GM12878 (cell line): ENCODE measurements at regions not wholly inside any gene's neighbourhood (a gene's known extent, or its start where the extent isn't known, plus 50 kb on each side); places are given as distances from the start of the nearest gene placed in this dataset.
A peak's percentile ranks its signal among the peaks of the same experiment; 100 is the strongest.

Experiments used
- ATAC-seq: fragments of 200-7000 bp; cut with Tn5 transposase; 3 replicates; pipeline ENCODE4 v1.9.1; 2020; ENCODE audit warnings: mild to moderate bottlenecking, moderate library complexity
- BruUV-seq: library from RNA; stranded (reverse); fragments of 400-500 nt; replicated peaks from 2 replicates; lab custom pipeline; 2021; lab: Mats Ljungman, UMichigan
- CTCF ChIA-PET: fragments of 300-600 bp; sonication (Branson Sonifier 250); formaldehyde crosslinking; extraction: SDS; loops from one replicate; lab custom pipeline; 2021; ENCODE audit warnings: inconsistent platforms; lab: Yijun Ruan, JAX
- POLR2A ChIA-PET: fragments of 350-600 bp; formaldehyde crosslinking; extraction: SDS; loops from one replicate; lab custom pipeline; 2021; ENCODE audit warnings: inconsistent platforms; lab: Charles Lee
- RAD21 ChIA-PET: fragments of 300-600 bp; sonication (Branson Sonifier 250); formaldehyde crosslinking; loops from one replicate; lab custom pipeline; 2023; ENCODE audit warnings: antibody characterized with exemption; ENCODE audit not compliant: unreplicated experiment; lab: Charles Lee
- SMC1A ChIA-PET: fragments of 300-600 bp; sonication (Branson Sonifier 250); formaldehyde crosslinking; loops from one replicate; lab custom pipeline; 2023; ENCODE audit not compliant: unreplicated experiment, uncharacterized antibody; lab: Charles Lee
- DNase-seq: peaks from one replicate; pipeline ENCODE4 v3.0.0-alpha.2; 2011; ENCODE audit warnings: low read depth, low spot score
- FAIRE-seq: peaks from 3 replicates; lab custom pipeline; 2011; peaks lifted over from hg19 to GRCh38; lab: Jason Lieb, UNC
- H2AFZ ChIP-seq: 2 replicates; pipeline ENCODE4 v1.6.0; 2011; ENCODE audit warnings: low read depth, low read length, control low read depth; ENCODE audit not compliant: control insufficient read depth
- H3K27ac ChIP-seq: 2 replicates; pipeline ENCODE4 v1.5.1; 2011; ENCODE audit warnings: control low read depth; ENCODE audit not compliant: control insufficient read depth, insufficient read depth
- H3K27me3 ChIP-seq, 2 experiments: replicated peaks in 1 of 2; 2 replicates each; pipeline versions ENCODE4 v1.6.0 to v1.6.1; 2011; ENCODE audit warnings: low read length in 1 of 2; ENCODE audit not compliant: control insufficient read depth in 2 of 2, insufficient read depth in 2 of 2
- H3K36me3 ChIP-seq, 2 experiments: 2 replicates each; pipeline ENCODE4 v1.5.1; 2011; ENCODE audit warnings: low read length in 1 of 2; ENCODE audit not compliant: control insufficient read depth in 2 of 2, insufficient read depth in 2 of 2
- H3K4me1 ChIP-seq: 2 replicates; pipeline ENCODE4 v1.6.1; 2011; ENCODE audit warnings: mild to moderate bottlenecking, low read length, moderate library complexity, mixed read lengths; ENCODE audit not compliant: control insufficient read depth, insufficient read depth
- H3K4me2 ChIP-seq: 2 replicates; pipeline ENCODE4 v1.6.0; 2011; ENCODE audit warnings: control low read depth; ENCODE audit not compliant: control insufficient read depth, insufficient read depth
- H3K4me3 ChIP-seq: fragments of 200-600 bp; sonication (generic); 2 replicates; pipeline ENCODE4 v1.5.1; 2016
- H3K79me2 ChIP-seq: 2 replicates; pipeline ENCODE4 v1.6.0; 2011; ENCODE audit warnings: low read length; ENCODE audit not compliant: control insufficient read depth, insufficient read depth
- H3K9ac ChIP-seq: 2 replicates; pipeline ENCODE4 v1.8.0; 2011; ENCODE audit warnings: low read length, control low read depth, mixed read lengths; ENCODE audit not compliant: control insufficient read depth, insufficient read depth
- H3K9me3 ChIP-seq: replicated peaks from 3 replicates; pipeline ENCODE4 v1.5.1; 2011; ENCODE audit warnings: mild to moderate bottlenecking, low read length; ENCODE audit not compliant: control insufficient read depth, insufficient read depth
- H4K20me1 ChIP-seq: 2 replicates; pipeline ENCODE4 v1.6.0; 2011; ENCODE audit not compliant: control insufficient read depth, insufficient read depth
- CBX5 ChIP-seq: sonication (generic); IDR thresholded peaks from 2 replicates; pipeline ENCODE4 v1.6.1; 2016; ENCODE audit warnings: low read depth, moderate library complexity, mild to moderate bottlenecking, inconsistent platforms
- CREB1 ChIP-seq: IDR thresholded peaks from 2 replicates; pipeline ENCODE4 v1.6.1; 2012; ENCODE audit warnings: low read depth, mild to moderate bottlenecking, inconsistent platforms
- GATAD2B ChIP-seq: fragments of 450-650 bp; conservative IDR thresholded peaks from 2 replicates; pipeline ENCODE4 v1.6.1; 2017; ENCODE audit warnings: low read depth, mild to moderate bottlenecking, moderate library complexity
- HCFC1 ChIP-seq: fragments of 150-350 bp; IDR thresholded peaks from 2 replicates; pipeline ENCODE4 v1.6.1; 2014; ENCODE audit warnings: low read length
- HSF1 ChIP-seq: fragments of 150-350 bp; IDR thresholded peaks from 2 replicates; pipeline ENCODE4 v1.6.1; 2014; ENCODE audit warnings: mild to moderate bottlenecking, low read depth, low read length
- JUNB ChIP-seq: IDR thresholded peaks from 2 replicates; pipeline ENCODE4 v1.6.1; 2016; ENCODE audit warnings: antibody characterized with exemption, mild to moderate bottlenecking
- KDM1A ChIP-seq: fragments of 200-600 bp; sonication (generic); IDR thresholded peaks from 2 replicates; pipeline ENCODE4 v1.6.1; 2016; ENCODE audit warnings: borderline replicate concordance
- KLF5 ChIP-seq: fragments of 450-650 bp; IDR thresholded peaks from 2 replicates; pipeline ENCODE4 v1.6.1; 2014; ENCODE audit warnings: mild to moderate bottlenecking; ENCODE audit not compliant: partially characterized antibody
- LARP7 ChIP-seq: fragments of 450-650 bp; IDR thresholded peaks from 2 replicates; pipeline ENCODE4 v1.6.1; 2017; ENCODE audit warnings: mild to moderate bottlenecking
- MTA3 ChIP-seq: IDR thresholded peaks from 2 replicates; pipeline ENCODE4 v1.6.1; 2012; ENCODE audit warnings: low read length, inconsistent platforms, borderline replicate concordance
- MYB ChIP-seq: fragments of 150-350 bp; IDR thresholded peaks from 2 replicates; pipeline ENCODE4 v1.6.1; 2014; ENCODE audit warnings: mild to moderate bottlenecking, low read depth, low read length, borderline replicate concordance
- NBN ChIP-seq: fragments of 450-650 bp; IDR thresholded peaks from 2 replicates; pipeline ENCODE4 v1.6.1; 2016
- NFYB ChIP-seq: IDR thresholded peaks from 2 replicates; pipeline ENCODE4 v1.6.1; 2011; ENCODE audit warnings: low read depth, mild to moderate bottlenecking, low read length, improper control_type of control experiment, moderate library complexity; ENCODE audit not compliant: insufficient read depth
- NKRF ChIP-seq: fragments of 450-650 bp; conservative IDR thresholded peaks from 2 replicates; pipeline ENCODE4 v1.6.1; 2017; ENCODE audit warnings: mild to moderate bottlenecking, moderate library complexity
- NR2C1 ChIP-seq: fragments of 450-650 bp; IDR thresholded peaks from 2 replicates; pipeline ENCODE4 v1.6.1; 2017; ENCODE audit warnings: antibody characterized with exemption, mild to moderate bottlenecking, moderate library complexity
- NRF1 ChIP-seq: conservative IDR thresholded peaks from 2 replicates; pipeline ENCODE4 v1.6.1; 2011; ENCODE audit warnings: mild to moderate bottlenecking, low read depth, low read length, improper control_type of control experiment
- PAX8 ChIP-seq: fragments of 450-650 bp; IDR thresholded peaks from 2 replicates; pipeline ENCODE4 v1.6.1; 2017; ENCODE audit warnings: mild to moderate bottlenecking, moderate library complexity
- PKNOX1 ChIP-seq: fragments of 450-650 bp; IDR thresholded peaks from 2 replicates; pipeline ENCODE4 v1.6.1; 2016; ENCODE audit warnings: mild to moderate bottlenecking
- RELA ChIP-seq: fragments of 450-650 bp; IDR thresholded peaks from 2 replicates; pipeline ENCODE4 v1.8.0; 2014; ENCODE audit warnings: borderline replicate concordance; ENCODE audit not compliant: partially characterized antibody
- RUNX3 ChIP-seq: IDR thresholded peaks from 2 replicates; pipeline ENCODE4 v1.6.1; 2012; ENCODE audit warnings: low read length, inconsistent platforms
- SREBF2 ChIP-seq: IDR thresholded peaks from 2 replicates; pipeline ENCODE4 v1.6.1; 2012; ENCODE audit warnings: mild to moderate bottlenecking, low read length
- STAT1 ChIP-seq: fragments of 450-650 bp; conservative IDR thresholded peaks from 2 replicates; pipeline ENCODE4 v1.6.1; 2014; ENCODE audit warnings: antibody characterized with exemption, mild to moderate bottlenecking
- TAF1 ChIP-seq: IDR thresholded peaks from 2 replicates; pipeline ENCODE4 v1.6.1; 2011; ENCODE audit warnings: mild to moderate bottlenecking, low read depth, low read length, borderline replicate concordance
- TCF7 ChIP-seq: IDR thresholded peaks from 2 replicates; pipeline ENCODE4 v1.6.1; 2014; ENCODE audit warnings: antibody characterized with exemption, borderline replicate concordance
- YBX1 ChIP-seq: fragments of 450-650 bp; IDR thresholded peaks from 2 replicates; pipeline ENCODE4 v1.6.1; 2016; ENCODE audit warnings: antibody characterized with exemption
- ZSCAN29 ChIP-seq: fragments of 450-650 bp; IDR thresholded peaks from 2 replicates; pipeline ENCODE4 v1.6.1; 2017; ENCODE audit warnings: mild to moderate bottlenecking, moderate library complexity
- WGBS: methylation state at CpG from one replicate; pipeline ENCODE4 v1.1.6; 2016; ENCODE audit warnings: low lambda C conversion rate; ENCODE audit not compliant: insufficient replicate concordance, insufficient coverage; ENCODE audit errors: missing lambda C conversion rate; 5-methylcytosine and 5-hydroxymethylcytosine counted together
- in situ Hi-C: fragments of 300-500 bp; cut with MboI; formaldehyde crosslinking; loops from 9 replicates; pipeline ENCODE4 v1.14.3; 2018; ENCODE audit warnings: mixed read lengths
- intact Hi-C: fragments of 100-400 bp; cut with micrococcal nuclease; formaldehyde crosslinking; loops from one replicate; pipeline ENCODE4 v1.14.2; 2022; ENCODE audit not compliant: unreplicated experiment

- H3K79me2 ChIP-seq, result no peaks in the 10 kb centered on the region
- ATAC-seq, result peak; percentile 27; the same call in 1 of the 3 replicates
- WGBS, result 41% methylated on average over 2 of the region's 2 CpGs
- no peaks in the 10 kb centered on the region for H4K20me1 ChIP-seq
- H3K4me2 ChIP-seq, result no peak overlapping the region
- H3K27ac ChIP-seq, result no peak overlapping the region
- TF ChIP-seq YBX1 (no peak), GATAD2B (no peak), SREBF2 (no peak), NFYB (no peak), NRF1 (no peak), NR2C1 (no peak), TAF1 (no peak), RUNX3 (peak; percentile 9; the same call in 1 of the 2 replicates), JUNB (peak; percentile 78), KLF5 (no peak), TCF7 (0 out of 2 replicates have a peak, but pooled peaks have one; percentile 23), NBN (no peak), MYB (no peak), HCFC1 (no peak), CREB1 (no peak), NKRF (no peak), HSF1 (no peak), PKNOX1 (no peak), RELA (no peak), PAX8 (no peak), KDM1A (no peak), LARP7 (no peak), MTA3 (no peak), ZSCAN29 (no peak), STAT1 (no peak), CBX5 (no peak)
- RAD21 ChIA-PET, result no interaction called here
- H3K36me3 ChIP-seq, result no peaks in the 10 kb centered on the region
- H3K9me3 ChIP-seq, result no peaks in the 10 kb centered on the region; the same call in 1 of the 3 replicates
- no peak overlapping the region for H3K4me3 ChIP-seq
- no peak for FAIRE-seq
- SMC1A ChIA-PET, result interaction anchor here (0.9 kb wide), 1 partner anchor 475 kb away, joined by 3 read pairs; no protein-coding TSS in a partner anchor
- H3K27me3 ChIP-seq, result no peaks in the 10 kb centered on the region
- no peak for DNase-seq
- no TSS peak for BruUV-seq
- H3K9ac ChIP-seq, result no peak overlapping the region
- no peaks in the 10 kb centered on the region for H3K4me1 ChIP-seq
- H2AFZ ChIP-seq, result no peak overlapping the region
- CTCF ChIA-PET, result no interaction called here
- intact Hi-C loops, result no loop called here
- POLR2A ChIA-PET, result no interaction called here
- in situ Hi-C loops, result no loop called here
Measured at GRCh38 chr14:39492267-39492666, 60.0 kb upstream of the FBXO33 start.
